Fibroblast of the conjunctiva (primary cell): ENCODE measurements at regions not wholly inside any gene's neighbourhood (a gene's known extent, or its start where the extent isn't known, plus 50 kb on each side); places are given as distances from the start of the nearest gene placed in this dataset.
"Not testable (repeated sequence)": the region's sequence is repeated elsewhere in the genome, so short reads cannot be mapped to it uniquely, and the experiment has no call there.

Source experiments
- DNase-seq: peaks from one replicate; pipeline ENCODE4 v3.0.0-alpha.2; 2010; ENCODE audit warnings: low read depth

GRCh38 chr14:55979096-55979495 is 139.1 kb upstream of the PELI2 start:
- no peak for DNase-seq

GRCh38 chr14:55979781-55980180 is 138.4 kb upstream of the PELI2 start:
- DNase-seq = no peak

DNA sequence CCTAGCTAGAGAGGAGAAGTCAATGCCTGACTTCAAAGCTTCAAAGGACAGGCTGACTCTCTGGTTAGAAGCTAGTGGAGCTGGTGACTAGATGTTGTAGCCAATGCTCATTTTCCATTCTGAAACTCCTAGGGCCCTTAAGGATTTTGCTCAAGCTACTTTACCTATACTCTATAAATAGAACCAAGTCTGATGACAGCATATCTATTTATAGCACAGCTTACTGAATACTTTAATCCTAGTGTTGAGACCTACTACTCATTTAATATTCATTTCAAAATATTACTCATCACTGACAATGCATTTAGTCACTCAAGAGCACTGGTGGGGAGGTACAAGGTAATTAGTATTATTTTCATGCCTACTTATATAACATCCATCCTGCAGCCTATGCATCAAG is 137.2 kb upstream of the PELI2 start:
- no peak for DNase-seq

DNA sequence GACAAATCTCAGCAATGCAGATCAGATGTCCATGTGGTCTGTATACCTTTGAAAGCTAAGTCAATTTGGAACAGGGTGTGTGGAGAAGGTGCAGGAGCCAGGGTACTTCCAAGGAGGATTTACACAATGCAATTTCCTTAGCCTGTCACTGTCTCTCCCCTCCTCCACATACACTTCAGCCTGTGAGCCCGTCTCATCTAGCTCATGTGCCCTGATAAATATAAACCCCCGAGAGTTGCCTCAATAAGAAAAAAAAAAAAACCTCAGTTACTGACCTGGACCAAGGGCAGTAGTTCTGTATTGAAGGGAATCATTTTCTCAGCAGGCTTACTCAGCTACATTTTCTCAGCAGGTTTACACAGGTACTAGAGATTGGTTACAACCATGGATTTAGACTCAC is 132.1 kb upstream of the PELI2 start:
- DNase-seq = no peak

DNA sequence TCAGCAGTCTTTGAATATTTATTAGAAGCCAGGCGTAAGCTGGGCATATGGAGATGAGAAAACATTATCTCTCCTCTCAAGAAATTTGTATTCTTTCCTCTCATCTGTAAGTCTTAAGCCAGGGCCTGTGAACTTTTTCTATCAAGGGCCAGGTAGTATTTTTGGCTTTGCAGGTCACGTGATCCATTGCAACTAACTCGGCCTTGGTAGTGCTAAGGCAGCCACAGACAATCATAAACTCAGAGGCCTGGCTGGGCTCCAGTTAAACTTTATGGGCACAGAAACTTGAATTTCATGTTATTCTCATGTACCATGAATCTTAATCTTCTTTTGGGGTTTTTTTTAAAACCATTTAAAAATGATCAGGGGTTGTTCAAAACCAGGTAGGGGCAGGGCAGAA is 117.4 kb upstream of the PELI2 start:
- no peak for DNase-seq

DNA sequence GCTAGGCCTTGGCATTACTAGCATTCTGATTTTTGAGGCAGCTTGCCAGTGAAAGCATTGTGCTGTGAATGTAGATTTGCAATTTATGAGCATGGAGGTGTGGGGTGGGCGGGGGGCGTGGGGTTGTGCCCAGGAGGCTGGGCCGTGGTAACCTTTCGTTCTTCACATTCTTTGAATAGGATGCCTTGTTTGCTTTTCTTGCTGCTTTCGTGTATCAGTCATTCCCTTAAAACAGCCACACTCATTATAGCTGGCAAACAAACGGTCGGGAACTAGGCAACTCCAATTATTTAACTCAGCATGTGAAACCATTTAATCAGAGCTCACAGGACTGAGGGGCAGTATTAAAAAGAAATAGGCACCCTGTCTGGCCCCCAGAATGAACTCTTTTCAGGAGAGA is 115.9 kb upstream of the PELI2 start:
- no peak for DNase-seq

GRCh38 chr14:56002876-56003625 is 115.2 kb upstream of the PELI2 start:
- no peak for DNase-seq

- DNase-seq = no peak
Measured at GRCh38 chr14:56004323-56004722, 113.9 kb upstream of the PELI2 start.

GRCh38 chr14:56004786-56005185 is 113.4 kb upstream of the PELI2 start:
- peak; percentile 5 for DNase-seq

GRCh38 chr14:56005191-56006053 is 112.8 kb upstream of the PELI2 start:
- peak; percentile 38 for DNase-seq

DNA sequence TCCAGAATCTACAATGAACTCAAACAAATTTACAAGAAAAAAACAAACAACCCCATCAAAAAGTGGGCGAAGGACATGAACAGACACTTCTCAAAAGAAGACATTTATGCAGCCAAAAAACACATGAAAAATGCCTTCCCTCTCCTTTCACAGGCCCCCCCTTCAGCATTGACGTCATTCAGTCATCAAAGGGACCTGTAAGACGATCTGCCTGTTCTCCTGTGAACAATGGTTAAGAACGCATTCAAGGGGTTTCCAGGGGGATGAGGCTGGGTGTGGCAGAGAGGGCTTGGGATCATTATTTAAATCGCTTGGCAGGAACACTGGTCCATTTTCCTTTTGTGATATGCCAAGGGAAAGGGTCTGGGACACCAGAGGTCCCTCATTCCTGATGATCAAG is 110.7 kb upstream of the PELI2 start:
- not testable (repeated sequence) for DNase-seq

- DNase-seq = no peak
Measured at GRCh38 chr14:56008150-56008549, 110.1 kb upstream of the PELI2 start.

DNA sequence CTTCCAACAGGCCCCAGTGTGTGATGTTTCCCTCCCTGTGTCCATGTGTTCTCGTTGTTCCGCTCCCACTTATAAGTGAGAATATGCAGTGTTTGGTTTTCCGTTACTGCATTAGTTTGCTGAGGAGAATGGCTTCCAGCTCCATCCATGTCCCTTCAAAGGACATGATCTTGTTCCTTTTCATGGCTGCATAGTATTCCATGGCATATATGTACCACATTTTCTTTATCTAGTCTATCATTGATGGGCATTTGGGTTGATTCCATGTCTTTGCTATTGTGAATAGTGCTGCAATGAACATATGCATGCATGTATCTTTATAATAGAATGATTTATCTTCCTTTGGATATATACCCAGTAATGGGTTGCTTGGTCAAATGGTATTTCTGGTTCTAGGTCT is 109.5 kb upstream of the PELI2 start:
- not testable (repeated sequence) for DNase-seq

- DNase-seq = no peak
Measured at GRCh38 chr14:56023661-56024081, 94.5 kb upstream of the PELI2 start.

DNA sequence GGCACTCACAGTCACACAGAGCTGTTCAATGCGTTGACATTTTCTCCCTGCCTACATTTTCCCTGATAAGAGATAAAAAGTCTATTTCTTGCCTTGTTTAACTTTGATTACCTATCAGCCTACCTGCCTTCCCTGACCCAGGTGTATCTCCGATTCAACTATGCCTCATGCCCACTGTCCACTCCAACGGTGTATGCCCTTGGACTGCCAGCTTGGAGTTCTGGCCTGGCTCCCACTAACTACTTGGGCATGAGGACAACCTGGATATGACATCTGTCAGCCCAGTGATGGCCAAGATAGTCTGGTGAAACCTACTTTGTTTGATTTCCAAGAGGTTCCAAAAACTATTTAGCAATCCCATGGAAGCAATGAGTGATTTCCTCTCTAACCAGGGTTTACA is 93.0 kb upstream of the PELI2 start:
- DNase-seq = no peak

DNA sequence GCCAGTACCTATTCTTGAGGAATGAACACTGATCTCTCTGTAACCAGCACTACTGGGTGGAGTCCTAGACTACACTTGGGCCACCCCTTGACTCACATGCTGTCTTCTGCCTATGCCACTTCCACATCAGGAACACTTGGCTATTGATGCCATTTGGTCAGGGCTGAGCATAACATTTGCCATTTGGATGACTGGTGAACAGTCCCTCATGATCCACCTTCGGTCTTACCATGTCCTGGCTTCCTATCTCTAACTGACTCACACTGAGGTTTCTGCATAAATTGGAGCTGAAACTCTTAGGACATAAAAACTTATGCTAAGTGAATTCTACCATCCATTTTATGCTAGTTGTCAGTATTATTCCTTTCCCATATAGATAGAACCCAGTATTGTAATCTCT is 91.7 kb upstream of the PELI2 start:
- DNase-seq = no peak

- DNase-seq = no peak
Measured at GRCh38 chr14:56027421-56027820, 90.8 kb upstream of the PELI2 start.

- DNase-seq = no peak
Measured at GRCh38 chr14:56027916-56028712, 90.1 kb upstream of the PELI2 start.

DNA sequence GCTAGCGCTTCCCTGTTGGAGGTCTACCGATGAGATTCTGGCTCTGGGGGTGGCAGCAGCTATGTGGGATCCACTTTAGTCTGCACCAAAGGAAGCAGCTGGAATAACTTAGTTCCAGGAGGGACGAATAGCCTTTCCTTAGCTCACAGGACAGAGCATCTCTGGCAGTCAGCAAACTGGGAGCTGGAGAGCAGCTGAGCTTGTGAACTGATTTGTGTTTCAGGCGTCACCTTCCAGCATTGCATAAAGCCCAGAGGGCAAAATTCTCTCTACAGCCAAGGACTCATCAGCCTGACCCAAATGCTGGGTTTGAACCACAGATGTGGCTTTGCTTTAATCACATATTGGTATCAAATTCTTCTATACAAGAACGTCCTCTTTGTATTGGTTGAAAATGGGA is 81.9 kb upstream of the PELI2 start:
- no peak for DNase-seq

DNA sequence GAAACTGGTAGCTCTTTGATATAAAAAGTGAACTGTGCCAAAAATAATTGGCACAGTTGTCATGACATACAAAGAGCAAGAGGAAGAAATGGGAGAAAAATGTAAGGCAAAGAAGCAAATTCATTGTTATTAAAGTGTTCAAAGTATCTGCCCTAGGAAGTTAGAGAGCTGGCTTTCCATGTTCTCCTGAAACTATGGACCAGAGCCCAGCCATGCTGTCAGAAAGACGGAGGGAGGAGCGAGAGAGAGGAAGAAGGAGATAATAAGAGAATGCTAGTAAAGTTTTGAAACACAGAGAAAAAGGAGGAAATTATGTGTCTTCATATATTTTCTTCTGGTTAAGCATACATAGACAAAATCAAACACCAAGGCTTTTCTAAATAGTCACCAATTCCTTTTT is 78.1 kb upstream of the PELI2 start:
- DNase-seq = no peak

DNA sequence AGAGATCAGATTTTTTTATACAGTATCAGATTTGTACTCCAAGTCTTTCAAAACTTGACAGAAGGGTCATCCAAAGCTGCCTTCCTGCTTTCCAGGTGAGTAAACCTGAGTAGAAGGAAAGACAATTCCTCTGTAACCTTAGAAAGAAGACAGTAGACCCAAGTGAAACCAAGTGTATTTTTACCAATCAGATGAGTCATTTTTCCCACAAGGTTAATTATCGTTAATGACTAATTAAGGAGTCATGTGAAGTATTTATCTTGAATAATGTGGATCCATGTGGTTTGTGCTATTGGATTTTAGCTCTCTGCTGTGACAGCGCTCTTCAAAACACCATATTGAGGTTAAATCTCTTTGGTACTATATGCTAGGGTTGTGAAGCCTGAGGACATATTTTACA is 74.0 kb upstream of the PELI2 start:
- no peak for DNase-seq

DNA sequence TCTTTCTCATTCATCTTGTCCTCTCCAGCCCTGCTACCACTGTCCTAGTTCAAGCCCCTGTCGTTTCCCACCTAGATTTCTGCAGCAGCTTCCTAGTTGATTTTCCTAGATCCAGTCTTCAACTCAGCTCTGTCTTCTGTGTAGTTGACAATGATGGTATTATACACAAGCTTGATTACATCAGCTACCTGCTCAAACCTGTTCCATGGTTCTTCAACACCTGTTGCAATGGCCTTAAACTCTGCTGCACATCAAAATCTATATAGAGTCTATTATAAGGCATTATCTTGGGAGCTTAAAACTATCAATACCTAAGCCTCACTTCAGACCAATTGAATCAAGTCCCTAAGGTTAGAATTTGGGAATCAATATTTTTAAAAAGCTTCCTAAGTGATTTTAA is 71.7 kb upstream of the PELI2 start:
- DNase-seq = no peak

GRCh38 chr14:56046996-56047395 is 71.2 kb upstream of the PELI2 start:
- DNase-seq = no peak
